ENCODE measurements at regions not wholly inside any gene's neighbourhood (a gene's known extent, or its start where the extent isn't known, plus 50 kb on each side); places are given as distances from the start of the nearest gene placed in this dataset.

GRCh38 chr9:14427419-14427818, 113.5 kb upstream of the NFIB start:
- TF ChIP-seq POLR2AphosphoS5 (IDR thresholded peaks at IDR 0.05; ENCODE audit: low read depth) (no peak), CTCF (IDR thresholded peaks at IDR 0.05; ENCODE audit: insufficient read depth, low read length) (no peak), REST (IDR thresholded peaks at IDR 0.05; ENCODE audit: insufficient replicate concordance, low read depth) (no peak), GABPA (IDR thresholded peaks at IDR 0.05; ENCODE audit: low read depth) (no peak), SPI1 (IDR thresholded peaks at IDR 0.05; ENCODE audit: borderline replicate concordance, low read depth) (no peak)

Measured in HL-60 (cell line).